Tibial nerve (tissue), 4 donors: ENCODE measurements at regions not wholly inside any gene's neighbourhood (a gene's known extent, or its start where the extent isn't known, plus 50 kb on each side); places are given as distances from the start of the nearest gene placed in this dataset.

ENCODE experiments used
- EP300 ChIP-seq, 2 donors: sonication (generic); formaldehyde crosslinking; IDR thresholded peaks; one replicate each; pipeline ENCODE4 v1.6.1; 2017; ENCODE audit warnings: antibody characterized with exemption in 2 of 2, mild to moderate bottlenecking in 1 of 2
- TF ChIP-seq, protein P1 (sequence below), 5 experiments: fragments of 200-600 bp in 3 of 5; fragments of 450-650 bp in 2 of 5; sonication (generic) in 3 of 5; IDR thresholded peaks; one replicate each; pipeline ENCODE4 v1.5.1; 2016 to 2019; ENCODE audit warnings: antibody characterized with exemption in 5 of 5, mild to moderate bottlenecking in 3 of 5, moderate library complexity in 2 of 5

DNA sequence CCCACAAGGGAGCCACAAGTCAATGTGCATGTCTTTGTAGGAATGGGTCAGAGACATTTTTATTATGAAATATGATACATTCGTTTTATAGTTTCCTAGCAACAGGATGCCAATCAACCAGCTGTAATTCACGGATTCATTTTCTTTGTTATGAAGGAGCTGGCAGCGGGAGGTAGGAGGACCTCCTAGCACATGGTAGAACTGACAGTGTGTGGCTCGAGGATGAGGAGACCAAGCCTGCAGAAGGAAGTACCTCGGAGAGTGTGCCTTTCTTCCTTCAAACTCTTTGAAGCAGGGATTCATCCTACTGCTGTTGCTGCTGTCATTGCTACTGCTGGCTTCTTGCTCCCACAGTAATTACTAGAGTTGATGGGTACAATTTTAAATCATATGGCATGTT lies 504.8 kb upstream of the KLHL29 start:
- TF ChIP-seq, protein P1, sequence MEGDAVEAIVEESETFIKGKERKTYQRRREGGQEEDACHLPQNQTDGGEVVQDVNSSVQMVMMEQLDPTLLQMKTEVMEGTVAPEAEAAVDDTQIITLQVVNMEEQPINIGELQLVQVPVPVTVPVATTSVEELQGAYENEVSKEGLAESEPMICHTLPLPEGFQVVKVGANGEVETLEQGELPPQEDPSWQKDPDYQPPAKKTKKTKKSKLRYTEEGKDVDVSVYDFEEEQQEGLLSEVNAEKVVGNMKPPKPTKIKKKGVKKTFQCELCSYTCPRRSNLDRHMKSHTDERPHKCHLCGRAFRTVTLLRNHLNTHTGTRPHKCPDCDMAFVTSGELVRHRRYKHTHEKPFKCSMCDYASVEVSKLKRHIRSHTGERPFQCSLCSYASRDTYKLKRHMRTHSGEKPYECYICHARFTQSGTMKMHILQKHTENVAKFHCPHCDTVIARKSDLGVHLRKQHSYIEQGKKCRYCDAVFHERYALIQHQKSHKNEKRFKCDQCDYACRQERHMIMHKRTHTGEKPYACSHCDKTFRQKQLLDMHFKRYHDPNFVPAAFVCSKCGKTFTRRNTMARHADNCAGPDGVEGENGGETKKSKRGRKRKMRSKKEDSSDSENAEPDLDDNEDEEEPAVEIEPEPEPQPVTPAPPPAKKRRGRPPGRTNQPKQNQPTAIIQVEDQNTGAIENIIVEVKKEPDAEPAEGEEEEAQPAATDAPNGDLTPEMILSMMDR (IDR thresholded peaks at IDR 0.05), result no peak
- no peak for TF ChIP-seq EP300 (IDR thresholded peaks at IDR 0.05)
